Stimulated activated CD4-positive, alpha-beta T cell treated with anti-CD3 and anti-CD28 coated beads, Interleukin-12 subunit alpha, Interleukin-12 subunit beta, amount 100 ng/mL, for 4 hours (primary cell): ENCODE measurements at regions not wholly inside any gene's neighbourhood (a gene's known extent, or its start where the extent isn't known, plus 50 kb on each side); places are given as distances from the start of the nearest gene placed in this dataset.
A peak's percentile ranks its signal among the peaks of the same experiment; 100 is the strongest.
"Not testable (repeated sequence)": the region's sequence is repeated elsewhere in the genome, so short reads cannot be mapped to it uniquely, and the experiment has no call there.

Experiments used
- DNase-seq: peaks from one replicate; pipeline ENCODE4 v3.0.0-alpha.2; 2020

- no peak for DNase-seq
These were observed 104.5 kb upstream of the ALKAL2 start for GRCh38 chr2:392181-392925.

- peak; percentile 10 for DNase-seq
These were observed 103.8 kb upstream of the ALKAL2 start for GRCh38 chr2:391696-392095.

- DNase-seq = no peak
These were observed 103.1 kb upstream of the ALKAL2 start for GRCh38 chr2:390959-391358.

- not testable (repeated sequence) for DNase-seq
These were observed 102.1 kb upstream of the ALKAL2 start for GRCh38 chr2:389985-390384.

- not testable (repeated sequence) for DNase-seq
These were observed 100.9 kb upstream of the ALKAL2 start for GRCh38 chr2:388752-389151.

GRCh38 chr2:387980-388421, 100.1 kb upstream of the ALKAL2 start:
- no peak for DNase-seq

GRCh38 chr2:386406-387103, 98.7 kb upstream of the ALKAL2 start:
- DNase-seq = no peak

GRCh38 chr2:385785-386184, 97.9 kb upstream of the ALKAL2 start:
- no peak for DNase-seq

GRCh38 chr2:385061-385460, 97.2 kb upstream of the ALKAL2 start:
- DNase-seq = no peak

GRCh38 chr2:383888-384287, 96.0 kb upstream of the ALKAL2 start:
- DNase-seq = no peak

GRCh38 chr2:383178-383577, 95.3 kb upstream of the ALKAL2 start:
- no peak for DNase-seq

GRCh38 chr2:382728-383022, 94.8 kb upstream of the ALKAL2 start:
- DNase-seq = no peak

- DNase-seq = no peak
These were observed 94.2 kb upstream of the ALKAL2 start for GRCh38 chr2:381941-382727.

- no peak for DNase-seq
These were observed 93.3 kb upstream of the ALKAL2 start for GRCh38 chr2:381181-381580.

- DNase-seq = no peak
These were observed 92.9 kb upstream of the ALKAL2 start for GRCh38 chr2:380772-381171.

- DNase-seq = no peak
These were observed 92.3 kb upstream of the ALKAL2 start for GRCh38 chr2:380221-380620.

GRCh38 chr2:379778-380177, 91.9 kb upstream of the ALKAL2 start:
- no peak for DNase-seq

- DNase-seq = no peak
These were observed 90.5 kb upstream of the ALKAL2 start for GRCh38 chr2:378364-378763.

GRCh38 chr2:377414-377813, 89.5 kb upstream of the ALKAL2 start:
- DNase-seq = no peak

GRCh38 chr2:375956-376307, 88.0 kb upstream of the ALKAL2 start:
- DNase-seq = no peak

- no peak for DNase-seq
These were observed 87.5 kb upstream of the ALKAL2 start for GRCh38 chr2:375270-375955.

- no peak for DNase-seq
These were observed 80.5 kb upstream of the ALKAL2 start for GRCh38 chr2:368386-368785.

- no peak for DNase-seq
These were observed 79.4 kb upstream of the ALKAL2 start for GRCh38 chr2:367246-367645.

GRCh38 chr2:366706-367105, 78.8 kb upstream of the ALKAL2 start:
- no peak for DNase-seq
